H9 (cell line): ENCODE measurements at regions not wholly inside any gene's neighbourhood (a gene's known extent, or its start where the extent isn't known, plus 50 kb on each side); places are given as distances from the start of the nearest gene placed in this dataset.

Experiments
- DNase-seq: peaks from one replicate; pipeline ENCODE4 v3.0.0-alpha.2; 2017
- H2AFZ ChIP-seq: one replicate; pipeline ENCODE4 v1.6.1; 2013; ENCODE audit warnings: mild to moderate bottlenecking, low read length, control low read depth, moderate library complexity
- H2AK5ac ChIP-seq: 2 replicates; pipeline ENCODE4 v1.6.1; 2013; ENCODE audit warnings: low read length, control low read depth, mixed read lengths; ENCODE audit not compliant: insufficient read length
- H2BK120ac ChIP-seq: one replicate; pipeline ENCODE4 v1.6.1; 2013; ENCODE audit warnings: low read depth, mild to moderate bottlenecking, low read length, control low read depth, inconsistent platforms; ENCODE audit not compliant: poor library complexity, severe bottlenecking
- H2BK12ac ChIP-seq: 2 replicates; pipeline ENCODE4 v1.6.1; 2013; ENCODE audit warnings: low read length, control low read depth, mixed read lengths, low read depth; ENCODE audit not compliant: insufficient read length
- H2BK15ac ChIP-seq: 2 replicates; pipeline ENCODE4 v1.6.1; 2013; ENCODE audit warnings: low read depth, low read length, control low read depth
- H2BK20ac ChIP-seq: one replicate; pipeline ENCODE4 v1.6.1; 2013; ENCODE audit warnings: low read depth, mild to moderate bottlenecking, low read length, control low read depth, inconsistent platforms; ENCODE audit not compliant: poor library complexity, severe bottlenecking
- H2BK5ac ChIP-seq: 2 replicates; pipeline ENCODE4 v1.6.1; 2013; ENCODE audit warnings: low read length, control low read depth, mixed read lengths; ENCODE audit not compliant: insufficient read length
- H3K14ac ChIP-seq: 2 replicates; pipeline ENCODE4 v1.6.1; 2013; ENCODE audit warnings: low read length, control low read depth; ENCODE audit not compliant: insufficient read depth
- H3K18ac ChIP-seq: 2 replicates; pipeline ENCODE4 v1.6.1; 2013; ENCODE audit warnings: low read depth, mild to moderate bottlenecking, mixed read lengths, low read length, control low read depth; ENCODE audit not compliant: insufficient read length
- H3K23ac ChIP-seq: 2 replicates; pipeline ENCODE4 v1.6.1; 2013; ENCODE audit warnings: low read length, control low read depth, mixed read lengths, low read depth; ENCODE audit not compliant: insufficient read length
- H3K23me2 ChIP-seq: 2 replicates; pipeline ENCODE4 v1.6.1; 2013; ENCODE audit warnings: low read depth, mild to moderate bottlenecking, mixed read lengths, low read length, control low read depth; ENCODE audit not compliant: insufficient read length, poor library complexity, severe bottlenecking
- H3K27ac ChIP-seq: 2 replicates; pipeline ENCODE4 v1.5.1; 2013; ENCODE audit warnings: low read length, control low read depth, mixed read lengths, low read depth; ENCODE audit not compliant: insufficient read length
- H3K27me3 ChIP-seq: 2 replicates; pipeline ENCODE4 v1.6.1; 2013; ENCODE audit warnings: low read length, control low read depth, inconsistent platforms; ENCODE audit not compliant: insufficient read depth
- H3K4ac ChIP-seq: 2 replicates; pipeline ENCODE4 v1.6.1; 2013; ENCODE audit warnings: low read depth, mild to moderate bottlenecking, control low read depth, inconsistent platforms, low read length, moderate library complexity
- H3K4me1 ChIP-seq: 2 replicates; pipeline ENCODE4 v1.6.1; 2013; ENCODE audit warnings: low read length, control low read depth, inconsistent platforms; ENCODE audit not compliant: insufficient read depth
- H3K4me2 ChIP-seq: 2 replicates; pipeline ENCODE4 v1.6.1; 2013; ENCODE audit warnings: low read length, control low read depth, mixed read lengths; ENCODE audit not compliant: insufficient read length, insufficient read depth
- H3K56ac ChIP-seq: 2 replicates; pipeline ENCODE4 v1.6.1; 2013; ENCODE audit warnings: low read depth, mild to moderate bottlenecking, mixed read lengths, low read length, control low read depth; ENCODE audit not compliant: insufficient read length
- H3K79me1 ChIP-seq: 2 replicates; pipeline ENCODE4 v1.6.1; 2013; ENCODE audit warnings: low read depth, mild to moderate bottlenecking, moderate library complexity, low read length, control low read depth, inconsistent platforms; ENCODE audit not compliant: insufficient read depth, poor library complexity, severe bottlenecking
- H3K79me2 ChIP-seq: 2 replicates; pipeline ENCODE4 v1.6.1; 2013; ENCODE audit warnings: low read length, control low read depth, inconsistent platforms; ENCODE audit not compliant: insufficient read depth
- H3K9ac ChIP-seq: 2 replicates; pipeline ENCODE4 v1.6.1; 2013; ENCODE audit warnings: low read length, control low read depth, mixed read lengths; ENCODE audit not compliant: insufficient read length; ENCODE audit errors: extremely low read depth
- H3K9me3 ChIP-seq: one replicate; pipeline ENCODE4 v1.6.1; 2013; ENCODE audit warnings: low read depth, low read length, inconsistent platforms; ENCODE audit not compliant: control insufficient read depth
- H3T11ph ChIP-seq: one replicate; pipeline ENCODE4 v1.6.1; 2013; ENCODE audit warnings: mild to moderate bottlenecking, low read length, control low read depth, inconsistent platforms
- H4K20me1 ChIP-seq: one replicate; pipeline ENCODE4 v1.6.1; 2013; ENCODE audit not compliant: control insufficient read depth, insufficient read length, insufficient read depth
- H4K5ac ChIP-seq: 2 replicates; pipeline ENCODE4 v1.6.1; 2013; ENCODE audit warnings: low read depth, mild to moderate bottlenecking, mixed read lengths, low read length, control low read depth; ENCODE audit not compliant: insufficient read length
- H4K8ac ChIP-seq: replicated peaks from 2 replicates; pipeline ENCODE4 v1.6.1; 2013; ENCODE audit warnings: low read length, control low read depth, mixed read lengths, low read depth; ENCODE audit not compliant: insufficient read length
- H4K91ac ChIP-seq: 2 replicates; pipeline ENCODE4 v1.6.1; 2013; ENCODE audit warnings: low read depth, mild to moderate bottlenecking, moderate library complexity, mixed read lengths, low read length, control low read depth; ENCODE audit not compliant: insufficient read length
- H3K27ac Mint-ChIP-seq, 3 experiments: 2 replicates in 2 of 3; 3 replicates in 1 of 3; pipeline ENCODE4 v1.8.0; 2020 to 2021; ENCODE audit warnings: mixed read lengths in 3 of 3, mild to moderate bottlenecking in 1 of 3, moderate library complexity in 1 of 3
- H3K27me3 Mint-ChIP-seq: 2 replicates; pipeline ENCODE4 v1.8.0; 2021; ENCODE audit warnings: low read depth, mild to moderate bottlenecking, moderate library complexity, mixed read lengths
- H3K36me3 Mint-ChIP-seq, 3 experiments: 2 replicates in 2 of 3; 3 replicates in 1 of 3; pipeline ENCODE4 v1.8.0; 2020 to 2021; ENCODE audit warnings: low read depth in 3 of 3, mixed read lengths in 3 of 3; ENCODE audit not compliant: insufficient read depth in 1 of 3
- H3K4me1 Mint-ChIP-seq, 2 experiments: 2 replicates each; pipeline ENCODE4 v1.8.0; 2020; ENCODE audit warnings: mixed read lengths in 2 of 2
- H3K4me3 Mint-ChIP-seq, 2 experiments: 2 replicates in 1 of 2; 3 replicates in 1 of 2; pipeline ENCODE4 v1.8.0; 2020 to 2021; ENCODE audit warnings: mild to moderate bottlenecking in 2 of 2, mixed read lengths in 2 of 2, moderate library complexity in 1 of 2
- H3K9me3 Mint-ChIP-seq, 2 experiments: 2 replicates in 1 of 2; 3 replicates in 1 of 2; pipeline ENCODE4 v1.8.0; 2020; ENCODE audit warnings: mild to moderate bottlenecking in 2 of 2, mixed read lengths in 2 of 2, moderate library complexity in 1 of 2
- CTCF ChIP-seq: fragments of 200-600 bp; sonication (generic); conservative IDR thresholded peaks from 3 replicates; pipeline ENCODE4 v1.8.0; 2021; ENCODE audit warnings: antibody characterized with exemption, mild to moderate bottlenecking
- WGBS: extraction: QIAGEN DNeasy Blood & Tissue Kit; methylation state at CpG from one replicate; pipeline ENCODE4 v1.1.7; 2013; ENCODE audit warnings: missing lambda C conversion rate, low lambda C conversion rate, mixed read lengths; ENCODE audit not compliant: insufficient read length; ENCODE audit errors: extremely low coverage; 5-methylcytosine and 5-hydroxymethylcytosine counted together

GRCh38 chr4:1472148-1472797 lies 66.0 kb upstream of the NKX1-1 start:
- no peaks in the 10 kb centered on the region for H3K79me1 ChIP-seq
- no peak overlapping the region for H3K4me3 Mint-ChIP-seq
- H3K27me3 ChIP-seq = peaks cover 4% of the 10 kb centered on the region; the same call in 1 of the 2 replicates
- no peaks in the 10 kb centered on the region for H3K79me2 ChIP-seq
- H2BK15ac ChIP-seq = no peak overlapping the region
- H4K20me1 ChIP-seq = no peaks in the 10 kb centered on the region
- no peak for TF ChIP-seq CTCF
- no peaks in the 10 kb centered on the region for H3K4me1 ChIP-seq
- H3K9me3 ChIP-seq = no peaks in the 10 kb centered on the region
- peaks cover 14% of the 10 kb centered on the region for H3K27me3 Mint-ChIP-seq
- H3K4me2 ChIP-seq = no peak overlapping the region
- H2BK5ac ChIP-seq = no peak overlapping the region
- H4K8ac ChIP-seq = no peak overlapping the region
- H3T11ph ChIP-seq = no peak overlapping the region
- H3K23ac ChIP-seq = no peak overlapping the region
- H2AFZ ChIP-seq = no peak overlapping the region
- H3K9me3 Mint-ChIP-seq = peaks cover 17% of the 10 kb centered on the region in 2 experiments
- no peak overlapping the region for H2AK5ac ChIP-seq
- H4K91ac ChIP-seq = no peak overlapping the region
- no peak overlapping the region for H2BK120ac ChIP-seq
- no CpG with 5 or more reads among the region's 58 CpGs for WGBS
- H3K18ac ChIP-seq = no peak overlapping the region
- no peak overlapping the region for H3K56ac ChIP-seq
- no peaks in the 10 kb centered on the region for H3K4me1 Mint-ChIP-seq
- H3K14ac ChIP-seq = no peak overlapping the region; the same call in 1 of the 2 replicates
- H3K9ac ChIP-seq = no peak overlapping the region
- no peak overlapping the region for H4K5ac ChIP-seq
- no peak overlapping the region for H2BK12ac ChIP-seq
- no peaks in the 10 kb centered on the region for H3K23me2 ChIP-seq
- H3K27ac Mint-ChIP-seq = no peak overlapping the region
- no peak for DNase-seq
- no peak overlapping the region for H3K4ac ChIP-seq
- no peak overlapping the region for H2BK20ac ChIP-seq
- H3K36me3 Mint-ChIP-seq = peaks cover 9 to 10% (median 9%) of the 10 kb centered on the region in 3 experiments
- no peak overlapping the region for H3K27ac ChIP-seq
